ENCODE measurements at regions not wholly inside any gene's neighbourhood (a gene's known extent, or its start where the extent isn't known, plus 50 kb on each side); places are given as distances from the start of the nearest gene placed in this dataset.

- Histone ChIP-seq H3K4me3 (ENCODE audit: low read length) (no peak overlapping the region), H3K9ac (ENCODE audit: low read length) (no peak overlapping the region), H3F3A (ENCODE audit: insufficient read depth, low read length, poor library complexity, severe bottlenecking) (no peaks in the 10 kb centered on the region), H3K27ac (ENCODE audit: low read length) (no peak overlapping the region), H3K79me2 (replicated peaks; ENCODE audit: insufficient read depth, low read length) (no peaks in the 10 kb centered on the region), H4K20me1 (ENCODE audit: insufficient read depth) (no peaks in the 10 kb centered on the region), H3K4me2 (ENCODE audit: low read length) (no peak overlapping the region), H2AFZ (ENCODE audit: low read depth, low read length) (no peak overlapping the region), H3K27me3 (ENCODE audit: insufficient read depth, low read depth, low read length) (no peaks in the 10 kb centered on the region), H3K9me3 (ENCODE audit: low read length) (no peaks in the 10 kb centered on the region), H3K9me2 (ENCODE audit: insufficient read depth, low read length) (no peaks in the 10 kb centered on the region), H3K36me3 (ENCODE audit: insufficient read depth, low read length) (no peaks in the 10 kb centered on the region)
- no peak for TF ChIP-seq RAD21 (conservative IDR thresholded peaks at IDR 0.05)
Observed at GRCh38 chr5:1995491-1995890, 112.8 kb upstream of the IRX4 start.

- no peaks in the 10 kb centered on the region for H3F3A ChIP-seq (ENCODE audit: insufficient read depth, low read length, poor library complexity, severe bottlenecking)
- no peaks in the 10 kb centered on the region for H3K9me3 ChIP-seq (ENCODE audit: low read length)
- TF ChIP-seq EP300 (conservative IDR thresholded peaks at IDR 0.05; ENCODE audit: poor library complexity, severe bottlenecking) (no peak), EZH2 (IDR thresholded peaks at IDR 0.05; ENCODE audit: borderline replicate concordance, insufficient read depth, low read length, poor library complexity, severe bottlenecking) (no peak), MXI1 (conservative IDR thresholded peaks at IDR 0.05; ENCODE audit: poor library complexity, severe bottlenecking) (no peak), TAF1 (IDR thresholded peaks at IDR 0.05; ENCODE audit: low read depth) (no peak), CTCF (IDR thresholded peaks at IDR 0.05; ENCODE audit: poor library complexity, severe bottlenecking) (no peak), RAD21 (conservative IDR thresholded peaks at IDR 0.05) (no peak), REST (IDR thresholded peaks at IDR 0.05; ENCODE audit: borderline replicate concordance) (no peak), SMC3 (conservative IDR thresholded peaks at IDR 0.05; ENCODE audit: poor library complexity) (no peak), POLR2AphosphoS5 (IDR thresholded peaks at IDR 0.05) (no peak)
- no peaks in the 10 kb centered on the region for H3K27me3 ChIP-seq (ENCODE audit: insufficient read depth, low read depth, low read length)
- H3K27ac ChIP-seq (ENCODE audit: low read length), result no peak overlapping the region
- no peaks in the 10 kb centered on the region for H3K79me2 ChIP-seq (replicated peaks; ENCODE audit: insufficient read depth, low read length)
- no peaks in the 10 kb centered on the region for H3K36me3 ChIP-seq (ENCODE audit: insufficient read depth, low read length)
- H4K20me1 ChIP-seq (ENCODE audit: insufficient read depth), result no peaks in the 10 kb centered on the region
- no peak overlapping the region for H3K4me3 ChIP-seq (ENCODE audit: low read length)
- H3K9me2 ChIP-seq (ENCODE audit: insufficient read depth, low read length), result no peaks in the 10 kb centered on the region
- no peak overlapping the region for H3K4me2 ChIP-seq (ENCODE audit: low read length)
- H3K9ac ChIP-seq (ENCODE audit: low read length), result no peak overlapping the region
- no peak overlapping the region for H2AFZ ChIP-seq (ENCODE audit: low read depth, low read length)
Observed at GRCh38 chr5:1987471-1987870, 104.7 kb upstream of the IRX4 start.

GRCh38 chr5:1985781-1986180, 103.1 kb upstream of the IRX4 start:
- Histone ChIP-seq H3K79me2 (replicated peaks; ENCODE audit: insufficient read depth, low read length) (no peaks in the 10 kb centered on the region), H2AFZ (ENCODE audit: low read depth, low read length) (no peak overlapping the region), H4K20me1 (ENCODE audit: insufficient read depth) (no peaks in the 10 kb centered on the region), H3K36me3 (ENCODE audit: insufficient read depth, low read length) (no peaks in the 10 kb centered on the region), H3K27me3 (ENCODE audit: insufficient read depth, low read depth, low read length) (no peaks in the 10 kb centered on the region), H3K27ac (ENCODE audit: low read length) (no peak overlapping the region), H3K9me2 (ENCODE audit: insufficient read depth, low read length) (no peaks in the 10 kb centered on the region), H3F3A (ENCODE audit: insufficient read depth, low read length, poor library complexity, severe bottlenecking) (no peaks in the 10 kb centered on the region), H3K9ac (ENCODE audit: low read length) (no peak overlapping the region), H3K9me3 (ENCODE audit: low read length) (no peaks in the 10 kb centered on the region), H3K4me2 (ENCODE audit: low read length) (no peak overlapping the region), H3K4me3 (ENCODE audit: low read length) (no peak overlapping the region)
- TF ChIP-seq SMC3 (conservative IDR thresholded peaks at IDR 0.05; ENCODE audit: poor library complexity) (no peak), POLR2AphosphoS5 (IDR thresholded peaks at IDR 0.05) (no peak), REST (IDR thresholded peaks at IDR 0.05; ENCODE audit: borderline replicate concordance) (no peak), TAF1 (IDR thresholded peaks at IDR 0.05; ENCODE audit: low read depth) (no peak), RAD21 (conservative IDR thresholded peaks at IDR 0.05) (no peak), EZH2 (IDR thresholded peaks at IDR 0.05; ENCODE audit: borderline replicate concordance, insufficient read depth, low read length, poor library complexity, severe bottlenecking) (no peak), CTCF (IDR thresholded peaks at IDR 0.05; ENCODE audit: poor library complexity, severe bottlenecking) (no peak), EP300 (conservative IDR thresholded peaks at IDR 0.05; ENCODE audit: poor library complexity, severe bottlenecking) (no peak), MXI1 (conservative IDR thresholded peaks at IDR 0.05; ENCODE audit: poor library complexity, severe bottlenecking) (no peak)

All from neural cell (in vitro differentiated cells).